Keratinocyte (primary cell): ENCODE measurements at regions not wholly inside any gene's neighbourhood (a gene's known extent, or its start where the extent isn't known, plus 50 kb on each side); places are given as distances from the start of the nearest gene placed in this dataset.

Experiments used
- DNase-seq: peaks from one replicate; pipeline ENCODE4 v3.0.0-alpha.2; 2011; ENCODE audit warnings: low read depth, missing footprints, low spot score
- FAIRE-seq: peaks from 2 replicates; lab custom pipeline; 2011; peaks lifted over from hg19 to GRCh38; lab: Jason Lieb, UNC
- H2AFZ ChIP-seq: 2 replicates; pipeline ENCODE4 v1.6.0; 2012; ENCODE audit warnings: low read length, control low read depth, inconsistent platforms; ENCODE audit not compliant: control insufficient read depth
- H3K27ac ChIP-seq: 2 replicates; pipeline ENCODE4 v1.5.1; 2011; ENCODE audit warnings: low read length; ENCODE audit not compliant: control insufficient read depth, insufficient read depth
- H3K27me3 ChIP-seq: 3 replicates; pipeline ENCODE4 v1.6.0; 2011; ENCODE audit warnings: low read length; ENCODE audit not compliant: control insufficient read depth, insufficient read depth; ENCODE audit errors: extremely low read depth
- H3K36me3 ChIP-seq, 2 experiments: 2 replicates in 1 of 2; 3 replicates in 1 of 2; pipeline ENCODE4 v1.5.1; 2011; ENCODE audit warnings: low read length in 2 of 2, mild to moderate bottlenecking in 1 of 2; ENCODE audit not compliant: control insufficient read depth in 2 of 2, insufficient read depth in 2 of 2; ENCODE audit errors: extremely low read depth in 1 of 2
- H3K4me1 ChIP-seq: 3 replicates; pipeline ENCODE4 v1.5.1; 2011; ENCODE audit warnings: low read length; ENCODE audit not compliant: control insufficient read depth, insufficient read depth; ENCODE audit errors: extremely low read depth
- H3K4me2 ChIP-seq: 3 replicates; pipeline ENCODE4 v1.6.0; 2011; ENCODE audit warnings: low read depth, low read length; ENCODE audit not compliant: control insufficient read depth, insufficient read depth; ENCODE audit errors: extremely low read depth
- H3K4me3 ChIP-seq, 3 experiments: fragments of 200-600 bp in 1 of 3; sonication (generic) in 1 of 3; 2 replicates in 2 of 3; 3 replicates in 1 of 3; pipeline ENCODE4 v1.5.1; 2011 to 2016; ENCODE audit warnings: low read length in 3 of 3, mild to moderate bottlenecking in 3 of 3, control low read depth in 2 of 3, inconsistent platforms in 1 of 3, low read depth in 1 of 3, mixed read lengths in 1 of 3, mixed run types in 1 of 3, moderate library complexity in 1 of 3; ENCODE audit not compliant: control insufficient read depth in 2 of 3, insufficient read depth in 2 of 3; ENCODE audit errors: extremely low read depth in 1 of 3
- H3K79me2 ChIP-seq: 2 replicates; pipeline ENCODE4 v1.6.0; 2012; ENCODE audit warnings: low read length; ENCODE audit not compliant: control insufficient read depth, insufficient read depth
- H3K9ac ChIP-seq: 3 replicates; pipeline ENCODE4 v1.6.0; 2011; ENCODE audit warnings: low read length; ENCODE audit not compliant: control insufficient read depth, insufficient read depth; ENCODE audit errors: extremely low read depth
- H3K9me1 ChIP-seq: 3 replicates; pipeline ENCODE4 v1.6.0; 2011; ENCODE audit warnings: low read length; ENCODE audit not compliant: control insufficient read depth, insufficient read depth; ENCODE audit errors: extremely low read depth
- H3K9me3 ChIP-seq: 2 replicates; pipeline ENCODE4 v1.5.1; 2012; ENCODE audit warnings: low read depth, low read length; ENCODE audit not compliant: control insufficient read depth
- H4K20me1 ChIP-seq: 3 replicates; pipeline ENCODE4 v1.6.0; 2011; ENCODE audit warnings: low read length; ENCODE audit not compliant: control insufficient read depth, insufficient read depth; ENCODE audit errors: extremely low read depth
- CTCF ChIP-seq, 3 experiments: IDR thresholded peaks in 1 of 3; conservative IDR thresholded peaks in 1 of 3; optimal IDR thresholded peaks in 1 of 3; 2 replicates in 2 of 3; 3 replicates in 1 of 3; pipeline versions ENCODE3 to v1.5.1; 2011; ENCODE audit warnings: low read length in 3 of 3, mild to moderate bottlenecking in 3 of 3, moderate library complexity in 2 of 3, control low read depth in 1 of 3, inconsistent platforms in 1 of 3; ENCODE audit not compliant: insufficient read depth in 2 of 3; ENCODE audit errors: extremely low read depth in 1 of 3
- EZH2 ChIP-seq: IDR thresholded peaks from one replicate; pipeline ENCODE4 v1.6.1; 2012; ENCODE audit warnings: inconsistent platforms, mild to moderate bottlenecking, low read length, moderate library complexity
- dilution Hi-C: fragments of 300-500 bp; cut with MboI; formaldehyde crosslinking; loops from one replicate; pipeline ENCODE4 v1.7.0; 2020; ENCODE audit warnings: low sequenced_read_pairs; ENCODE audit not compliant: extremely low pct_ligation_motif_present

GRCh38 chr10:23868121-23868520 is 340.8 kb upstream of the KIAA1217 start:
- H3K27me3 ChIP-seq: no peaks in the 10 kb centered on the region
- TF ChIP-seq EZH2 (no peak), CTCF (optimal IDR thresholded peaks at IDR 0.05 in 1 of 3, IDR thresholded peaks at IDR 0.05 in 1 of 3, conservative IDR thresholded peaks at IDR 0.05 in 1 of 3; ENCODE audit: extremely low read depth in 1 of 3, insufficient read depth in 2 of 3, low read length in 3 of 3) (no peak)
- H3K9me1 ChIP-seq: no peaks in the 10 kb centered on the region
- no peaks in the 10 kb centered on the region for H4K20me1 ChIP-seq
- no peaks in the 10 kb centered on the region for H3K9me3 ChIP-seq
- H3K4me3 ChIP-seq: no peak overlapping the region
- no peaks in the 10 kb centered on the region for H3K4me1 ChIP-seq
- H3K4me2 ChIP-seq: no peak overlapping the region
- no peaks in the 10 kb centered on the region for H3K36me3 ChIP-seq
- H3K27ac ChIP-seq: no peak overlapping the region
- H2AFZ ChIP-seq: no peak overlapping the region
- FAIRE-seq (no peak), DNase-seq (no peak)
- H3K79me2 ChIP-seq: no peaks in the 10 kb centered on the region
- dilution Hi-C loops: no loop called here
- no peak overlapping the region for H3K9ac ChIP-seq

DNA sequence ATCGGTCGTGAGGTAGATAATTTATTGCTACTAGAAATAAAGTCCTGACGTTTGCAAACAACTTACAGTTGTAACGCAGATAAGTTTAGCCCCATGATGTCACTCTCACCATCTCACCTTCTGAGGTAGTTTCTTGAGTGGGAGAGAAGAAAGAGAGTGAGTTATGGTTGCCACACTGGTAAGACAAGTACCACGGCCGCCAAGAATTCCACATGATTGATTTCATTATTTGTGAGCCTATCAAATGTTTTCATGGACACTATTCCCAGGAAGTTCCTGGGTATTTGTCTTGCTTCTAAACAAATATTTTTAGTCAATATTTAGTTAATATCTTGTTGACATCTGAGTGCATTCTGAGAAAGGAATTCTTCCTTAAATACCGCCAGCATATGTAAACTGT is 339.4 kb upstream of the KIAA1217 start:
- no peaks in the 10 kb centered on the region for H3K79me2 ChIP-seq
- no peak overlapping the region for H3K4me3 ChIP-seq
- DNase-seq (no peak), FAIRE-seq (no peak)
- H2AFZ ChIP-seq: no peak overlapping the region
- TF ChIP-seq CTCF (optimal IDR thresholded peaks at IDR 0.05 in 1 of 3, IDR thresholded peaks at IDR 0.05 in 1 of 3, conservative IDR thresholded peaks at IDR 0.05 in 1 of 3; ENCODE audit: extremely low read depth in 1 of 3, insufficient read depth in 2 of 3, low read length in 3 of 3) (no peak), EZH2 (no peak)
- dilution Hi-C loops: no loop called here
- no peaks in the 10 kb centered on the region for H3K36me3 ChIP-seq
- no peaks in the 10 kb centered on the region for H3K27me3 ChIP-seq
- no peaks in the 10 kb centered on the region for H3K9me3 ChIP-seq
- H3K9ac ChIP-seq: no peak overlapping the region
- no peak overlapping the region for H3K4me2 ChIP-seq
- no peak overlapping the region for H3K27ac ChIP-seq
- H4K20me1 ChIP-seq: no peaks in the 10 kb centered on the region
- H3K4me1 ChIP-seq: no peaks in the 10 kb centered on the region
- no peaks in the 10 kb centered on the region for H3K9me1 ChIP-seq
